K562 (cell line): ENCODE measurements at regions not wholly inside any gene's neighbourhood (a gene's known extent, or its start where the extent isn't known, plus 50 kb on each side); places are given as distances from the start of the nearest gene placed in this dataset.

Experiments used
- BRD9 ChIP-seq: fragments of 450-650 bp; IDR thresholded peaks from 2 replicates; pipeline ENCODE4 v1.6.1; 2018; ENCODE audit warnings: low read depth; ENCODE audit not compliant: partially characterized antibody
- CBX5 ChIP-seq: IDR thresholded peaks from 2 replicates; pipeline ENCODE4 v1.6.1; 2014; ENCODE audit warnings: low read depth, borderline replicate concordance
- ELF1 ChIP-seq: fragments of 200-800 bp; sonication (Bioruptor generic); IDR thresholded peaks from 2 replicates; pipeline ENCODE4 v1.6.1; 2016; ENCODE audit warnings: missing genetic modification characterization, missing compliant biosample characterization
- ELK1 ChIP-seq: sonication (generic); formaldehyde crosslinking; IDR thresholded peaks from 2 replicates; pipeline ENCODE4 v1.8.1; 2022; ENCODE audit warnings: missing genetic modification reagents
- REST ChIP-seq, 2 experiments: fragments of 450-650 bp; formaldehyde crosslinking in 1 of 2; IDR thresholded peaks; 2 replicates each; pipeline versions ENCODE4 v1.4.0 to v1.6.1; 2014 to 2020; ENCODE audit warnings: mild to moderate bottlenecking in 2 of 2, borderline replicate concordance in 1 of 2, low read depth in 1 of 2
- SMAD4 ChIP-seq: fragments of 250-450 bp; sonication (Bioruptor Pico); conservative IDR thresholded peaks from 2 replicates; pipeline ENCODE4 v1.8.0; 2021; ENCODE audit warnings: inconsistent platforms, mild to moderate bottlenecking, moderate library complexity
- ZNF589 ChIP-seq: fragments of 200-800 bp; sonication (Bioruptor generic); IDR thresholded peaks from 2 replicates; pipeline ENCODE4 v1.6.1; 2016; ENCODE audit warnings: low read depth, missing genetic modification characterization, missing compliant biosample characterization
- TF ChIP-seq, protein P1 (sequence below), 3 experiments: IDR thresholded peaks in 2 of 3; conservative IDR thresholded peaks in 1 of 3; 2 replicates each; pipeline ENCODE4 v1.5.1; 2011 to 2012; ENCODE audit warnings: low read length in 3 of 3, mild to moderate bottlenecking in 3 of 3, control low read depth in 2 of 3, improper control_type of control experiment in 1 of 3, inconsistent platforms in 1 of 3, low read depth in 1 of 3, mixed read lengths in 1 of 3, moderate library complexity in 1 of 3; ENCODE audit not compliant: insufficient read depth in 2 of 3

DNA sequence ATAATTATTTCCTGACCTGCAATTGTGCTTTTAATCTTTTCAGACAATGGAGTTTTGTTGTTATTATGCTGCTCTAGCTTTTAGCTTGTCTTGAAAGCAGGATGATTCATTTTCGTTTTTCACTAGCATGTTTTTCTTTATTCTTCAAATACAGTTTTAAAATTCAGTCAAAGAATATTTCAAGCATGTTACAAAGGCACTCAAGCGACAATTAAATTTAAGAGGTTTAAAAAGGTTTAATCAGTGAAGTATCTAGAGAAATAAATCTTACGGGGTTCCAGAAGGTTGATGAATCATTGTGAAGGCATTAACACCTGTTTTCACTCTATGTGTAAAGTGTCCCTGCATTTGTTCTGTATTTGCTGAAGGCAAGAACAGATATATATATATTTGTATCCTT is 390.7 kb upstream of the TMEFF2 start:
- TF ChIP-seq ZNF589 (CRISPR knock-in tag) (no peak), SMAD4 (CRISPR knock-in tag) (no peak), REST (IDR thresholded peaks at IDR 0.05; ENCODE audit: borderline replicate concordance) (no peak), REST (CRISPR knock-in tag; IDR thresholded peaks at IDR 0.05; ENCODE audit: low read depth) (no peak), ELK1 (CRISPR knock-in tag) (no peak), ELF1 (tag) (no peak), BRD9 (no peak), CBX5 (no peak)
- TF ChIP-seq, protein P1, sequence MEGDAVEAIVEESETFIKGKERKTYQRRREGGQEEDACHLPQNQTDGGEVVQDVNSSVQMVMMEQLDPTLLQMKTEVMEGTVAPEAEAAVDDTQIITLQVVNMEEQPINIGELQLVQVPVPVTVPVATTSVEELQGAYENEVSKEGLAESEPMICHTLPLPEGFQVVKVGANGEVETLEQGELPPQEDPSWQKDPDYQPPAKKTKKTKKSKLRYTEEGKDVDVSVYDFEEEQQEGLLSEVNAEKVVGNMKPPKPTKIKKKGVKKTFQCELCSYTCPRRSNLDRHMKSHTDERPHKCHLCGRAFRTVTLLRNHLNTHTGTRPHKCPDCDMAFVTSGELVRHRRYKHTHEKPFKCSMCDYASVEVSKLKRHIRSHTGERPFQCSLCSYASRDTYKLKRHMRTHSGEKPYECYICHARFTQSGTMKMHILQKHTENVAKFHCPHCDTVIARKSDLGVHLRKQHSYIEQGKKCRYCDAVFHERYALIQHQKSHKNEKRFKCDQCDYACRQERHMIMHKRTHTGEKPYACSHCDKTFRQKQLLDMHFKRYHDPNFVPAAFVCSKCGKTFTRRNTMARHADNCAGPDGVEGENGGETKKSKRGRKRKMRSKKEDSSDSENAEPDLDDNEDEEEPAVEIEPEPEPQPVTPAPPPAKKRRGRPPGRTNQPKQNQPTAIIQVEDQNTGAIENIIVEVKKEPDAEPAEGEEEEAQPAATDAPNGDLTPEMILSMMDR (IDR thresholded peaks at IDR 0.05 in 2 of 3, conservative IDR thresholded peaks at IDR 0.05 in 1 of 3; ENCODE audit: insufficient read depth in 2 of 3, low read depth in 1 of 3, low read length in 3 of 3): no peak
